T47D (cell line): ENCODE measurements at regions not wholly inside any gene's neighbourhood (a gene's known extent, or its start where the extent isn't known, plus 50 kb on each side); places are given as distances from the start of the nearest gene placed in this dataset.

Experiments used
- DNase-seq, 2 experiments: peaks; one replicate each; pipeline versions ENCODE4 v3.0.0 to v3.0.0-alpha.2; 2011 to 2012; ENCODE audit warnings: low read depth in 1 of 2, low spot score in 1 of 2
- JUND ChIP-seq: IDR thresholded peaks from 2 replicates; pipeline ENCODE4 v1.6.1; 2012; ENCODE audit warnings: low read depth
- in situ Hi-C: cut with HindIII; loops from 2 replicates; pipeline ENCODE4 v1.10.0; 2016; ENCODE audit warnings: low sequenced_read_pairs, low pct_unique_long_range_greater_than_20kb

DNA sequence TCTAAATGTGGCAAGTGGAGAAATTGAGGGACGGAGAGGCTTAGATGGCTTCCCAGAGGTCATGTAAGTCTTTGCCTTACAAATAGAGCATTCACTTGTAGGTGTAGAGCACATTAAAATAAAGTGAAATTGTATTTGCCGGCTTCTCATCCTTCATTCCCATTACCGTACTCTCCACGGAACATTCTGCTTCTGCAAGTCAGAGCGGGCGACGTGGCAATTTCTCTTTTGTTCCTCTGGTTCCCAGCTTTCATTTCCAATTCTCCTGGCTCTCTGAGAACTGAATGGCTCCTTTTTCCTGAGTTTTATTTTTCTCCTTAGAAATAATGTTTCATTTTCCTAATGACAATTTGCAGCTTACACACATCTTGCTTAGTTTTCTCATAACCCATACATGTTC is 51.3 kb upstream of the PFKP start:
- no peak for TF ChIP-seq JUND
- in situ Hi-C loops: no loop called here
- no peak for DNase-seq

DNA sequence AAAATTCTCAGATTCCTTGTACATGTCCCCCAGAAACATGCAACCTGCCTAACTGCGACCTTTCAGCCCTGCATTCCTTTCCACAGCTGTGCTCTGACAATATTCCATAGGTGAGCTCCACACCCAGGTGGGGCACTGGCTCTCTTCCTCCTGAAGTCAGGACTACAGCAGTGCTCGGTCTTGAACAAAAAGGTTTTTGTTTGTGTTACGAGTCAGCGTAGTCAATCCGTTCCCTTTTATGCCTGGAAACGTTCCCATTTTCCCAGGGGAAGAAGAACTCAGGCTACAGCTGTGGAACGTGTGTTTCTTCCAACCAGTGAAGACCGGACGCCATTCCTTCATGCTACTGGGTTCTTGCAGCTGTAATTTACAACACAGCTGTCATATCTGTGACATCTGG is 52.4 kb upstream of the PFKP start:
- in situ Hi-C loops: no loop called here
- no peak for TF ChIP-seq JUND
- no peak for DNase-seq

DNA sequence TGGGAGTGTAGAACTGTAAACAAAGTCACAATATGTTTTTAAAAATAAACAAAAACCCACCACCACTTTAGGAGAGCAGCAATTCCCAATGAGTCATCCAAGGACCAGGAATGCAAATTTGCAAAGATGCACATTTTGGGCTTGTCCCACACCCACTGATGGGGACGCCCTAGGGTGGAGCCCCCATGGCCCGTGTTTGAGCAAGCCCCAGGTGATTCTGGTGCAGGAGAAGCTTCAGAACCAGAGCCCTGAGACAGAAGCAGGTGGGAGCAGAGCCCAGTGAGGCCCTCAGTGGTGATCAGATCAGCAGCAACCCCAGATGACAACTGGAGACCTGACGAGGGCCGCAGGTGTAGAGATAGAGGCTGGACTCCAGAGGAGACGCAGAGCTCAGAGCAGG is 55.1 kb upstream of the PFKP start:
- TF ChIP-seq JUND: no peak
- in situ Hi-C loops: no loop called here
- DNase-seq: no peak

DNA sequence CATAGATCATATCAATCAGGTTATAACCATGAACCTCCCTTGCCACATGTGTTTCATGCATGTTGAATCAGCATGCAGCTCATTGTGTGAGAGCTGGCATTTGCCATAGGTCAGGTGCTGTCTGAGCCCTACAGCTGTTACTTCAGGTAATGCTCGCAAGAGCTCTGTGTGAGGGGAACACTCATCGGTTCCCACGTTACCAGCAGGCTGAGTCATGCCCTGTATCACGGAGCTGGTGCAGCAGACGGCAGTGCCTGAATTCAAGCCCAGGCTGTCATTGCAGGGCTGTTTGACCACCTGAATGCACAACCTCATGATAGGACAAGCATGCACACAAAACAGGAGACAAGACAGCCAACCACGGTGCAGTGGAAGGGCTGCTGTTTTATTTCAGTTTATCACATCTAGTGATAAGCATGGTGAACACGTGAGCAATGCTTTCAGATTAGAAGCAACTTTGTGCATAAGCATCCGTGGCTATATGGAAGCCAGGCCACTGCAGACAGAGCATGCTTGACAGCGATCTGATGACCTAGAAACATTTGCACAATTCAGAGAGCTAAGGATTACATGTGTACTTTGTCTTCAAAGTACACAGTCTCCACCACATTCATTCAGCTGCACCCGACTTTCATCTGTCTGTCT is 56.4 kb upstream of the PFKP start:
- in situ Hi-C loops: no loop called here
- no peak for DNase-seq
- no peak for TF ChIP-seq JUND

DNA sequence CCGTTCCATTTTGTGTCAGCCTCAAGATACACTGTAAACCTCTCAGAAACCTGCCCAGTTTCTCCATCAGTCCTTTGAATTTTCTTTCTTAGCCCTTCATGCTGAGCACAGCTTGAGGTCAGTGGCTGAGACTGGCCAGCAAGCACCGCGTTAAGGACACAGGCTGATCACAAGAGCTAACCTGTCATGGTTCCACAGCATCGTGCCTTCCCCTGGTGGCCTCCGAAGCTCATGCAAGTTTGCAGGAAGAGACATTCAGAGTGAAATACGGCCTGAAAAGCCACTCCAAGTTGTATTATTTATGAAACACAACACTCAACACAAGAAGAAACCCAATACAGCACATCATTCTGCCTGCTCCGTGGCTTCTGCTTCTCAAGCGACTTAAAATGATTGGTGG is 57.0 kb upstream of the PFKP start:
- no peak for TF ChIP-seq JUND
- no peak for DNase-seq
- in situ Hi-C loops: no loop called here

DNA sequence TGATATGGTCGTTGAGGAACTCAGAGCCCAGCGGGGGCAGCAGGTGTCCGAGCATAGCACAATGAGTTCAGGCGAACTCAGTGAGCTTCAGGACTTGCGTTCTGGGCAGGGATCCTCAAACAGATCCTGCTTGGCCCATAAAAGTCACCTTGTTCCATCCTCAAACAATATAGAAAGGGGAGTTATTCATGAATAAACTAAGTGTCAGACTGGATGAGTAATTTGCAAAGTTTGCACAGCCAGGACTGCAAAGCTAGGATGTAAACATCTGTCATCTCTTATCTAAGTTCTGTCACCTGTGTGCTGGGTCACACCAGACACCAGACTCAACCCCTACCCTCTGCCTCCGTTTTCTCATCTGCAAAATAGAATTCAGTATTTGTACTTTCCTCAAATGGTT is 58.0 kb upstream of the PFKP start:
- no peak for TF ChIP-seq JUND
- in situ Hi-C loops: no loop called here
- DNase-seq: no peak

DNA sequence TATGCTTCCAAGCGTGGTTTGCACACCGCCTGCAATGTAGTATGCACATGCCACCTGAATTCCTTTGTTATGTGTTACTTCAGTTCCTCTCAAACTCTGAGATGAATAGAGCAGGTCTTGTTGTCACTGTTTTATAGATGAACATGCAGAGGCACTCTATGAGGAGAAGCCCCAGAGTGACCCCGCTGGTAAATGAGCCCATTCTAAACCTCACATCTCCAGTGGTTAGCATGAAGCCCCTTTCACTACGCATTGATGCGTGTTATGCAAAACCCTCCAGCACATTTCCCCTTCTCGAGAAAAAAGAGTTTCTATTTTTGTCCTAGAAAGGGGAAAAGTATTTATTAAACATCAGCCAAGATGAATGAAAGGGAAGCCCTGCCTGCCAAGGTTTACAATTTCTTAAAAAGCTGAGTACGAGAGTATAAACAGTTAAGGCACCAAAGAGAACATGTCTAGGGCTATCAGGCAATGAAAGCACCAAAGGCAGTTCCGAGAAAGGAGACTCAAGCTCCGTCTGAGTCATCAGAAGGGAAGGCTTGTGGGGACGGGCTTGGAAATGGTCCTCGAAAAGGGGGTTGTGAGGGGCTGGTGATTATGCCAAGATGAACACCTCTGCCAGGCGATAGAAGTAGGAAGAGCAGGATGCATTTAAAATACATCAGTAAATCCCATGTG is 58.7 kb upstream of the PFKP start:
- DNase-seq: no peak
- no peak for TF ChIP-seq JUND
- in situ Hi-C loops: no loop called here

DNA sequence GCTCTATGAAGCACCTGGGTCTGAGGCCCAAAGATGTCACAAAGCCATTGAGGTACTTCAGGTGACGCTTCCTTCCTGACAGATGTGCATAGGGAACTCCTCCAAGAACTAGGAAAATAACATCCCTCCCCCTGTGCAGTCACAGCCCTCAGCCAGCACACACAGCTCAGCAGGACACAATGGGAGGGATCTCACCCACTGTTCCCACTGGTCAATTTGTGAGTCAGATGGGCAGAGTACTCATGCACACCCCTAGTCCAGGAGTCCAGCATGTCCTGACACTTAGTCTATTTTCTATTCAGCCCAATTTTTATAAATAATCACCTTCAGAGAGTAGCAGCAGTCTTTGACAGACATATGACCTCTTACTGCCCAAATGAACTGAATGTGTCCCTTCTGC is 60.7 kb upstream of the PFKP start:
- no peak for DNase-seq
- no peak for TF ChIP-seq JUND
- in situ Hi-C loops: no loop called here

DNA sequence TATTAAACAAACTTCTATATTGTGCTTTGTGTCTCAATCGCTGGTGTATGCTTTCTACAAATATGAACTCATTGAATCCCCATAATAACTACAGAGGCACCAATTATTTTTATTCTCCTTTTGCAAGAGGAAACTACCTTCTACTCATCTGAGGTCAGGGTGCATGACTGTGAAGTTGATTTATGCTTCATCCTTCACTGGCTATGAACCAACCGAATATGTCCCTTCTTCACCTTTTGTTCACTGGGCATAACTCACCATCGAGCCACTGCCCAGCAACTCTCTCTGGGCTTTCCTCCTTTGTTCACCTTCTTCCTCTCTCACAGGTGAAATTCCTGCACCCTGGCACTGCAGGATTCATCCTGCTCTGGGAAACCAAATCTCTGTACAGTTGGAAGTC is 61.3 kb upstream of the PFKP start:
- no peak for DNase-seq
- in situ Hi-C loops: no loop called here
- no peak for TF ChIP-seq JUND

DNA sequence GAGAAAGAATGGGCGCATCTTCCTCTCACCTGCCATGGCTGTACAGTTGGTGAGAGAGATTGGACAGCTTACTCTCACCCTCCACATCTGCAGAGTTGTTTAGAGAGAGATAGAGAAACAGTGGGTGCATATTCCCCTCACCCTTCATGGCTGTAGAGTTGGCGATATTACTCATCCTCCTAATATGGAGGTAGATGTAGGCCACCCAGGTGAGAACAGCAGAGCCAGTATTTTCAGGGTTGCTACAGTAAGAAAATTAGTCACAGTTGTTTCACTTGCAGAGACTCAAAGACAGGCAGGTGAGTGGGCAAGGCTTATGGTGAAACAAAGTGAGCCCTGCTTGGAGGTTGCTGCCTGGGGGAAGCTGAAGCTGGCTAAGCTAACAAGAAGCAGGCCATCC is 65.0 kb upstream of the PFKP start:
- no peak for DNase-seq
- in situ Hi-C loops: no loop called here

DNA sequence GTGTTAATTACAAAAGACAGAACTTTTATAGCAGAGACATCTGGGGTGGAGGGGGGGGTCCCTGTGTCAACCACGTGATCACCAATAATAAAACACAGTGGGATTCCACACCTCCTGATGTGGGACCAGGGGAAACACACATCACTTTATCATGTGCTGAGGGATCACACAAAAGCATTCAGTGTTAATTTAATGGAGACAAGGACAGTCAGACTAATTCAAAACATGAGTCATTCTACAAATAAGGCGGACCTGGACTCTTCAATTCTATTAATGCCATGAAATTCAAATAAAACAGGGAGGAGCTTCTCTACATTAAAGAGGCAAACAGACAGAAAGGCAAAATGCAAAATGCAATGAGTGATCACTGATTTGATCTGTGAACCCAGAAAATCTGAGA is 67.3 kb upstream of the PFKP start:
- in situ Hi-C loops: no loop called here
- no peak for TF ChIP-seq JUND
- no peak for DNase-seq

More for the DNA sequence above, 65.0 kb upstream of the PFKP start:
- TF ChIP-seq JUND: no peak

DNA sequence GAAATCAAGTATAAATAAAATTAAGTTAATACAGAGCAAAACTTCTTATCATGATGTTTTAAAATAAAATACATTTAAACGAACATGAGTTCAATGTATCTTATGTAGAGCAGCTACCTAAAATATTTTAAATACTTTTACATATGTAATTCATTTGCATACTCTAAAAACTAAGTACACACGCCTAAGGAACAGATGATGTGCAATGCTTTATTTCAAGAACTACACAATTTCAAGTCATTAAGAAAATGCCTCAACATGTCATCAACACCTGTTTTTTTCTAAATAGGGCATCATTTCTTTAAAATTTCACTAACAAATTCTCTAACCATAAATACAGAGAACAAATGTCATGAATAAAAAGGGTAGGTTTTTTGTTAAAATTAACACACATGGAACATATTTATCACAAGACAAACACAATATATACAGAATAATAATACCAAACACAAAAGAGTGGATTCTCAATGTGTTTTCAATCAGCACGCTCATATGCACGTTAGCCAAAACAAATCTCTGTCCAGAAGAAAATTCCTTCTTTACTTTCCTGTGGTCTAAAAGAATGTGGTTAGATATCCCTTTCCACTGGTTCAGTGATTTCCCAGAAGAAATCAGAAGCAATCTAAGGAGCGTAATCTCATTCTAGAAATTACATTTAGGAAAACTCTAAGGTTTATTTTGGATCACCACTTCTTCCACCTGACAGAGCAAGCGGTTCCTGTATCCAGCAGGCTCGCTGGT is 73.0 kb upstream of the PFKP start:
- TF ChIP-seq JUND: no peak
- in situ Hi-C loops: no loop called here
- DNase-seq: no peak

DNA sequence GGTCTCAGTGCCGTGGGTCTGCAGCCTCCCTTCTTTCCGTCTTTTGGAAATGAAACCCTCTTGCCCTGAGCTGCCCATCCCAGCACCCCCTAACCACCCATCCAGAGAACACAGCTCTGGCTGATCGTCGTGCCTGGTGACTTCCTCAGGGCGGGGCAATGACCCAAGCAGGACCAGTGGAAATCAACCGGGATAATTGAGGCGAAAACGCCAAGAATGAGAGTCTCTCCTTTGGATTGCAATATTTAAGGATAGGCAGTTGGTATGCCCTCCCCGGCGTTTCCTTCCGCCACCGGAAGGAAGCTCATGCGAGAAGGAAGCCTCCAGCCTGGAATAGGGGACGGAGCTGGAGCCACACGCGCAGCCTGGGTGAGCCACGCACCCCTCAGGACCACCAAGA is 73.7 kb upstream of the PFKP start:
- no peak for TF ChIP-seq JUND
- no peak for DNase-seq
- in situ Hi-C loops: no loop called here
